Hematopoietic multipotent progenitor cell (in vitro differentiated cells): ENCODE measurements at regions not wholly inside any gene's neighbourhood (a gene's known extent, or its start where the extent isn't known, plus 50 kb on each side); places are given as distances from the start of the nearest gene placed in this dataset.

Source experiments
- DNase-seq, 3 donors: peaks; one replicate each; pipeline ENCODE4 v3.0.0-alpha.2; 2011 to 2015; ENCODE audit warnings: low read depth in 2 of 3, low spot score in 2 of 3

DNA sequence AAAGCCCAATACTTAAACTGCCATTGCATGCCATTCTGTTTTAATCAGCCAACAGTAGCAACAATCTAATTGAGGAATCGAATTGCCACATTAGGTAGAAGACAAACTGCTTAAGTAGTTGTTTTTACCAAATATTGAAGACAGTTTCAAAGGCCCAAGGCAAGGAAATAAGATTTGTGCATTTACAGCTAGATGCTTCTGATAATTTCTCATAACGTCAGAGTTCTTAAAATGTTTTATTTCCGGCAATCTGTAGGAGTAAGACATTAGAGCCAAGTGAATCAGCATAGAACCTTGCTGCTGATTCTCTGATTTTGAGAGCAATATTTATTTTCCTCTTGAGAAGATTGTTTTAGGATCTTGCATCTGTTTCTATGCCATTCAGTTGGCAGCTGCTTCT lies 174.3 kb downstream of the RBM43 start:
- DNase-seq: no peak

GRCh38 chr2:151085181-151085611 lies 176.5 kb downstream of the RBM43 start:
- no peak for DNase-seq

GRCh38 chr2:151083856-151084795 lies 177.5 kb downstream of the RBM43 start:
- DNase-seq: no peak

DNA sequence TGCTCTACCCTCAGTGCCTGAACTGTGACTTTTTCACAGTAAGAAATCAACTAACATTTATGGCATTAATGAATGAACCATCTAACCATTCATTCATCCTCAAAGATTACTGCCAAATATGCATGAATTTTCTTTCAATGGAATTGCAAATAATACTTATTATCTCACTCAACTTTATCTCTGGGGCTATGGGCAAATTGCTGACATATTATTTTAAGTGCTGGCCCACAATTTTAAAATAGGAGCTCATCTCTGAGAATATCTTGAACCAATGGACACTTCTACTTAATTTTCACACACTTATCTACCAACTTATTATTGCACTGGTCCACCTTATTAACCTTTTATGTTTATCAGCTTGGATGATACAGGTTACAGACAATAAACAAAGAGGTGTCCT lies 182.8 kb downstream of the RBM43 start:
- no peak for DNase-seq

DNA sequence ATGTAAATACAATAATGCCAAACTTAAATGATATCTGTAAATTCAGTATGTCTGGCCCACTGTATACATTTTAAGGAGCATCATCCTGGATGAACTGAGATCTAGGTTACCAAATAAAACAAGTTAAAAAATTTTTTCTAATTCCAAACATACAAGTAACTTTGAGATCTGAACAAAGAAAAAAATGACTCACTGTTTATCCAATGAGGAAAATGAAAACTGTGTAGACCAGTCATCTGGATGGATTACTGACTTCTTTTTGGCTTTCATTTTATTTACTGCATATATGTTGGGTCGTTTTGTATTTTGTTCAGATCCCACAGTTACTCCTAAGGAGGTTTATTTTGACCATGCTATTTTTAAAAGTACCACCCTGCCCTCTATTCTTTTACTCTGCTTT lies 189.8 kb downstream of the RBM43 start:
- DNase-seq: no peak

DNA sequence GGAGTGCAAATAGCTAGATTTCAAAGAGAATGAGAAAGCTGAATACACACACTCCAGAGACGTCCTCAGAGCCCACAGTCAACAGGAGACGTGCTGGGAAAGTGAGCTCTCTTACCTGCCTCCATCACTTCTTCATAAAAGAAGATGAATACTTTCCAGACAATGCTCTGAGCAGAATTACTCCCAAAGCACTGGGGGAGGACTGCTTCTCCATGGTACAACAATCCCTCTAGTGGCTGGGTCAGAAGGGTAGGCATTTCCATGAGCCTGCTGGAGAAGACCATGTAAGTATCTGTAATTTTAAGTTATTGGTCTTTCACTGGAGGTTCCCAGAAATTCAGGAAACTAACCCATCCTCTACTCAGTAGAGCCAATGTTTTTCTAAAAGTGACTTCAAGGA lies 190.3 kb downstream of the RBM43 start:
- no peak for DNase-seq

DNA sequence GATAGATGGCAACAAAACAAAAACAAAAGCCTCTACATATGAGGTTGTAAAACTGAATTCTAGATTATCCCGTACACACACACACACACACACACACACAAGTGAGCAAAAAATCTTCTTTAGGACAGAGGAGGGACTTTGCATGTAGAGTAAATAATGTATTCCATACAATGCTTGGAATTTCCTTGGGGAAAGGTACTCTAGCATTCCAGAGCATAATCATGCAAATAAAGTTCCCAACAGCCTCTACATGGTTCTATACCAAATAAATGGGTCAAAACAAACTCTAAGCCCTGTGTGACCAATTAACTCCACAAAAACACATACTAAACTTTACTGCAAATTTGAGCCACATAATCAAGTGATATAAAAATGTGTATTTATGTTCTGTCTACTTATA lies 191.4 kb downstream of the RBM43 start:
- DNase-seq: no peak

GRCh38 chr2:151067658-151068369 lies 193.8 kb downstream of the RBM43 start:
- no peak for DNase-seq

GRCh38 chr2:151063271-151063670 lies 198.4 kb downstream of the RBM43 start:
- no peak for DNase-seq

- no peak for DNase-seq
Measured at GRCh38 chr2:151060287-151060686, 201.4 kb downstream of the RBM43 start.

DNA sequence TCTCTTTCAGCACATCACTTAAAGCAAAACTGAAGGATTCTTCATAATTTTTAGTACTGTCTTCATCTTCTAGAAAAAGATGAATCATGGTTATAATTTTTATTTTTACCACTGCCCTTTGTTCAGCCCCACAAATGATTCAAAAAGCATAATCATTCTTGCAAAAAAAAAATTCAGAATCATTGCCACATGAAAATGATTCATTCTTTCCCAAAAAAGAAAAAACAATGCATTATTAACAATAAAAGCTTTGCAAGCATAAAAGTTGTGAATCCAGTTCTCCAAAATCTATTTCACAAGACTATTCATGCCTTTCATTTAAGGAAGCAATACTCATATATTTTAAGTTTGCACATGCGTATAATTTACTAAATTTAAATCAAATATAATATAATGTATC lies 204.8 kb downstream of the RBM43 start:
- DNase-seq: no peak

DNA sequence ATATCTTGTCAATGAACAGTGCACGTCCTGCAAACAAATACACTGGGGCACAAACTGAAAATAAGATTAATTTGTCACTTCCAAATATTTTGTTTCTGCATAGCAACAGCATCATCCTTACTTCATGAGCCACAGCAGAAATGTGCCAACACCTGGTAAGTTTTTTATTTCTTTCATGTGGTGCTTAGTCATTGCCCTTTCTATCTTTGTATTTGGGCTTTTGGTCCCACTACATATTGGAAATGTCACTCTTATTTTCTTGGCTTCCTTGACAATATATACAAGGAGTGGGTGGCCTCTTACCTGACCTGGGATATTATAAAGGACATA lies 208.0 kb downstream of the RBM43 start:
- DNase-seq: peak in 1 of 3 donors; percentile 5

- no peak for DNase-seq
Measured at GRCh38 chr2:151052850-151053660, 208.6 kb downstream of the RBM43 start.

- DNase-seq: peak in 2 of 3 donors; percentile 7 to 62
Measured at GRCh38 chr2:151051574-151052220, 210.0 kb downstream of the RBM43 start.

GRCh38 chr2:151049746-151050145 lies 211.9 kb downstream of the RBM43 start:
- DNase-seq: no peak

DNA sequence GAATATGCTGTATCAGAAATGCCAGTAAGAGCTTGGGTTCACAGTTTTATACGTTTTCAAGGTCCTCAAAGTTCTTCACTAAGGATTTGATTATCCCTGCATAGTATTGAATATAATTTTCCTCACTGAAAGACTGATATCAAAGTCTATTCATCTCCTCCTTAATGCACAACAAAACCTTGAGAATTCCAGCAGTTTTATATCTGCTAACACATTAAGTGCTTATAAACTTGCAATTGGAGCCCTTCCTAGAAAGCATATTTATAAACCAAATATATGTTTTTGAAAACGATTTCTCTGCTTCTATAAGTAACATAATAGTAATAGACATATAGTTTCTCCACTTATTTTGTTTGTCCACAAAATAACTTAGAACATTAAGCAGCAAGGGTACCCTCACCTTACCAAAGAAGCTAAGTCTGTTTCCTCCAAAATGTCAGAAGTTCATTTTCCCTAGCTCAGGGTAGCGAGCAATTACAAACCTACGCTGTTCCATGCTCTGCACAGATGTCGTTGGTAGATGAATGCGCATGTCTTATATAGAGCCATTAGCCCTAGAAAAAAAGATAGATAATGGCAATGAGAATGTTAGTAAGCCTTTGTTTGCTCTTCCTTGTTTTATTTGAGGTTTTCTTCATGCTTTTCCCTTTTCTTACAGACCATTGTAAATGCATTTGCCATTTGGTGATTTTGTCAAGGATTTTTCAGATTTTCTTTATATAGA lies 213.2 kb downstream of the RBM43 start:
- DNase-seq: no peak

- no peak for DNase-seq
Measured at GRCh38 chr2:151043484-151043883, 218.2 kb downstream of the RBM43 start.

GRCh38 chr2:151042964-151043363 lies 218.7 kb downstream of the RBM43 start:
- DNase-seq: no peak

DNA sequence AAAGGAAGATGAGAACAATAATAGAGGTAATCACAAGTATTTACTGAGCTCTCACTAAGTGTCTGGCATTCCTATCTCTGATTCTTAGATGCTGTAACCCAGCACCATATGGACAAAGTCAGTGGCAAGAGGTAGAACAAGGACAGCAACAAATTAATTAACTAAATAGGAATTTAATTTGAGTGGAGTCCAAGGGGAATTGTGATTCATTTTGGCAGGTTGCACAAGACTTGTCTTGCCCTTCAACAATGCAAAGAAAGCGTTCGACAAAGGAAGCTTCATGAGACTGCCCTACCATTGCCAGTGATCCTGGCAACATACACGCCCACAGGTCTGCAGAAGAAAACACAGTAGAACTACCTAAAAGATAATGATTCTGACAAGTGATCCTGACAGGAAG lies 221.6 kb downstream of the RBM43 start:
- no peak for DNase-seq

DNA sequence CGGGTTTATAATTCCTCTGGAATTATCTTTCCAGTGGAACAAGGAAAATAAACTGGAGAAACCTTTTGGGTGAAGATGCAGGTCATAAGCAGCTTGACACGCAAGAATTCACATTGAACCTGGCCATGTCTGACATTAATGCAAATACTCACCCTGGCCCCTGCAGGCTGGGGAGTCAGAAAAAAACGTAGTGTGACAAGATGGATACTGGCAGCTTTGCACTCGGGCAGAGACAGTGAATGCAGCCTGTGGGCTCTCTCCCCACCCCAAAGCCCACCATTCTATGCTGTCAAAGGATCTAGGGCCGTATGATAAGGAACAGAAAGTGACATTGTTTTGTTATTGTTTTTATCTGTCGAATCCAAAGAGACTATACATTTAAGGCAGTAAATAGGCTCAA lies 223.1 kb downstream of the RBM43 start:
- DNase-seq: no peak
